GM06990 (cell line): ENCODE measurements at regions not wholly inside any gene's neighbourhood (a gene's known extent, or its start where the extent isn't known, plus 50 kb on each side); places are given as distances from the start of the nearest gene placed in this dataset.

ENCODE experiments used
- DNase-seq: peaks from one replicate; pipeline ENCODE4 v3.0.0-alpha.2; 2011; ENCODE audit not compliant: insufficient read length; ENCODE audit errors: extremely low read depth
- H3K27me3 ChIP-seq: replicated peaks from 2 replicates; pipeline ENCODE4 v1.6.0; 2011; ENCODE audit warnings: low read length; ENCODE audit not compliant: control insufficient read depth, insufficient read depth
- H3K36me3 ChIP-seq: 2 replicates; pipeline ENCODE4 v1.5.1; 2011; ENCODE audit warnings: low read length; ENCODE audit not compliant: control insufficient read depth, insufficient read depth
- H3K4me3 ChIP-seq: replicated peaks from 2 replicates; pipeline ENCODE4 v1.5.1; 2011; ENCODE audit warnings: low read depth, mild to moderate bottlenecking, control low read depth, low read length
- TF ChIP-seq, protein P1 (sequence below): IDR thresholded peaks from 2 replicates; pipeline ENCODE4 v1.5.1; 2011; ENCODE audit warnings: low read length, control low read depth, mild to moderate bottlenecking, inconsistent platforms; ENCODE audit not compliant: insufficient read depth, poor library complexity, severe bottlenecking

DNA sequence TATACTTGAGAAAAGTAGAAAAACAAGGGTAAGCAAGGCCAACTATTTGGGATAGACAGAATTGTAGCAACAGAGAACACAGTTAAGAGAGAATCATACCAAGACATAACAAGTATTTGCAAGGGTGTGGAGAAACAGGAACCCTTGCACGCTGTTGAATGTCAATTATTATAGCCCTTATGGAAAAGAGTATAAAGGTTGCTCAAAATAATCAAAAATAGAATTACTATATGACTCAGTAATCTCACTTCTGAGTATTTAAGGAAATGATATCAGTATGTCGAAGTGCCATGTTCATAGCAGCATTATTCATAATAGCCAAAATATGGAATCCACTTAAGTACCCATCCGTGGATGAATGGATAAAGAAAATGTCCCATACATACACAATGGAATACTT, 193.3 kb downstream of the PHLDA1 start:
- peak; percentile 24 for DNase-seq
- H3K27me3 ChIP-seq, result no peaks in the 10 kb centered on the region

DNA sequence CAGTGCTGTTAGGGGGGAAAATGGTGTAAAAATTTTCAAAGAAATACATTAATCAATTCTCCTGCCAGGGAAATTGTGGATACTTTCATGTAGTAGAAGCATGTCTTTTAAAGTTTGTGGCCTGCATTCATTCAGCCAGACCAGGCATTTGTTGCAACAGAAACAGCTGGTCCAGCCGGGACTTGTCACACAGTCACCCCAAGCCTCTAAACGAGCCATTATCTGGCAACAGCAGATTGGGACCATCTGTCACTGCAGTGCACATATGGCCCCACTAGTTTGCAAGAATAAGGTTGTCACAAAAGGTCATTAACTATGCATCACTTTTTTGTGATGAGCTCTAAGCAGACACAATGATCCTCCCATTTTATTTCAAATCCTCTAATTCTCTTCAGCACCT, 193.9 kb downstream of the PHLDA1 start:
- Histone ChIP-seq H3K36me3 (no peaks in the 10 kb centered on the region), H3K4me3 (no peak overlapping the region), H3K27me3 (no peaks in the 10 kb centered on the region)
- no peak for DNase-seq
- TF ChIP-seq, protein P1, sequence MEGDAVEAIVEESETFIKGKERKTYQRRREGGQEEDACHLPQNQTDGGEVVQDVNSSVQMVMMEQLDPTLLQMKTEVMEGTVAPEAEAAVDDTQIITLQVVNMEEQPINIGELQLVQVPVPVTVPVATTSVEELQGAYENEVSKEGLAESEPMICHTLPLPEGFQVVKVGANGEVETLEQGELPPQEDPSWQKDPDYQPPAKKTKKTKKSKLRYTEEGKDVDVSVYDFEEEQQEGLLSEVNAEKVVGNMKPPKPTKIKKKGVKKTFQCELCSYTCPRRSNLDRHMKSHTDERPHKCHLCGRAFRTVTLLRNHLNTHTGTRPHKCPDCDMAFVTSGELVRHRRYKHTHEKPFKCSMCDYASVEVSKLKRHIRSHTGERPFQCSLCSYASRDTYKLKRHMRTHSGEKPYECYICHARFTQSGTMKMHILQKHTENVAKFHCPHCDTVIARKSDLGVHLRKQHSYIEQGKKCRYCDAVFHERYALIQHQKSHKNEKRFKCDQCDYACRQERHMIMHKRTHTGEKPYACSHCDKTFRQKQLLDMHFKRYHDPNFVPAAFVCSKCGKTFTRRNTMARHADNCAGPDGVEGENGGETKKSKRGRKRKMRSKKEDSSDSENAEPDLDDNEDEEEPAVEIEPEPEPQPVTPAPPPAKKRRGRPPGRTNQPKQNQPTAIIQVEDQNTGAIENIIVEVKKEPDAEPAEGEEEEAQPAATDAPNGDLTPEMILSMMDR, result no peak

More for the DNA sequence above, 193.3 kb downstream of the PHLDA1 start:
- TF ChIP-seq, protein P1, result no peak
- Histone ChIP-seq H3K4me3 (no peak overlapping the region), H3K36me3 (no peaks in the 10 kb centered on the region)

DNA sequence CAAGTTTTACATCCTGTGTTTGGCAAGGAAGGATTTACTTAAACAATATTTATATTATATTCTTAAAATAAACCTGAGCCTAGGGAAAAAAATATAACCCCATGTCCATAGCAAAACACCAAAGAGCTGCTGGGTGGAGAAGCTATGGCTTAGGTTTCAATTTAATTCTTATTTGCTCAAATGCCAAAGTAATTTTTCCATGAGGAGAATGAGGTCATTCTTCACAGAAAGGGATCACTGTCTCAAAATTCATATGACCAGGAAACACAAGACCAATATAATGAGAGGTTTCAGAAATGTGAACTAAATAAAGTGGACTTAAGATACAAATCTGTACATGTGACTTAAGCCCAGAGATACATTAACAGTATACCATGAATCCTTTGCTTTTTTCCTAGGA, 195.0 kb downstream of the PHLDA1 start:
- DNase-seq, result no peak
- Histone ChIP-seq H3K4me3 (no peak overlapping the region), H3K27me3 (no peaks in the 10 kb centered on the region), H3K36me3 (no peaks in the 10 kb centered on the region)
- TF ChIP-seq, protein P1, result no peak

DNA sequence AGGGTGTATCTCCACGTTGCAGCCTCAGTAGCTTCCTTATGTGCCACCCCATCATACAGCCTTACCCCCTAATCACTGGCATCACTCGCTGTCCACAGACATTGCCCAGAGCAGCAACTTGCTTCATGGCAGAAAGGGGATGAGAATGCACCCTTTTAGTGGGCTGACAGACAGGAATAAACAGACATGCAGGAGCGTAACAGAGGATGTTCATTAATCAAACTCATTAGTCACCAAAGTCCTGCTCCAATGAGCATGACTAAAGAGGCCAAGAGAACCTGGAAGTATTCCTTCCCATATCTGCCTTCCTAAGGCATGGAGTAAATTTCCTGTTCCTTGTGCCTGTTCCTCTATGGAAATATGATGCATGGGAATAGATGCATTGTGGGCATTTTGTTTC, 197.0 kb downstream of the PHLDA1 start:
- no peaks in the 10 kb centered on the region for H3K36me3 ChIP-seq
- no peak overlapping the region for H3K4me3 ChIP-seq
- TF ChIP-seq, protein P1, result no peak
- H3K27me3 ChIP-seq, result no peaks in the 10 kb centered on the region
- DNase-seq, result no peak

DNA sequence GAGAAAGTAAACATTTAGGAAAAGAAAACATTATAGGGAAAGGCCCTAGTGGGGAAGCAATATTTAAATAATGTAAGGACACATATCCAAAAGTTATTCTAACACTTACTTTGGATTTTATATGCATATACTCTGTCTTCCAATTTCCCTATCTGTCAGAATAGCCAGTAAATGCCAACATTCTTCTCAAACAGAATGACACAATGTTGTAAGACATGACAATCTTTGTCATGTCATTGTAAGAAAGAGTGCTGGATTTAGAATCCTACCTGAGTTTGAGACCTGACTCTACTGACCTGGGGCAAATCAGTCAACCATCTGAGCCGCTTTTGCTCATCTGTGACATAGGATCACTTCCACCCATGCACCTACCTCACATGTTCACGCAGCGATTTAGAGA, 198.3 kb downstream of the PHLDA1 start:
- H3K27me3 ChIP-seq, result no peaks in the 10 kb centered on the region
- DNase-seq, result no peak
- TF ChIP-seq, protein P1, result no peak
- no peak overlapping the region for H3K4me3 ChIP-seq
- H3K36me3 ChIP-seq, result no peaks in the 10 kb centered on the region

DNA sequence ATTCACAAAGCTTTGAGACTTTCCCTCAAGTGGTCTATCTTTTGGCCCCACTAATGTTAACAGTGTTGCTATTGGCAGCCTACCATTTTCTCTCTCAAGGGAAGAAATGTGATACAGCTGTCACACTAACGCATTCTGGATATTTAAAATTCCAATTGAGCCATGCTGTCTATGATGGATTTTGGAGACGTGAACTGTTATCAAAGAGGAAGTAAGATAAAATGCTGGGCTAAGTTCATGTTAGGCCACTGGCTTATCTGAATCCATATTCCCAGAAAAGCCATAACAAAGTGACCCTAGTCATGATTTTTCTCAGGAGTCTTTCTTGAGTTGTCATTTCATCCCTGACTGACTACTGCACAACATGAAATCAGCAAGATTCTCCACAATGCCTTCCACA, 200.2 kb downstream of the PHLDA1 start:
- Histone ChIP-seq H3K4me3 (no peak overlapping the region), H3K27me3 (no peaks in the 10 kb centered on the region), H3K36me3 (no peaks in the 10 kb centered on the region)
- TF ChIP-seq, protein P1, result no peak
- no peak for DNase-seq
